ENCODE measurements at regions not wholly inside any gene's neighbourhood (a gene's known extent, or its start where the extent isn't known, plus 50 kb on each side); places are given as distances from the start of the nearest gene placed in this dataset.
A peak's percentile ranks its signal among the peaks of the same experiment; 100 is the strongest.

- H3K36me3 ChIP-seq (ENCODE audit: control insufficient read depth in 1 of 2, insufficient read depth in 2 of 2, low read length in 2 of 2), result no peaks in the 10 kb centered on the region
- BruUV-seq (replicated peaks), result no TSS peak
- H3K27me3 ChIP-seq (ENCODE audit: insufficient read depth, low read length), result no peaks in the 10 kb centered on the region
- no peak overlapping the region for H3K9ac ChIP-seq (ENCODE audit: low read length)
- no peaks in the 10 kb centered on the region for H4K20me1 ChIP-seq (ENCODE audit: insufficient read depth)
- H2AFZ ChIP-seq (ENCODE audit: low read depth, low read length, poor library complexity, severe bottlenecking), result no peak overlapping the region
- no peaks in the 10 kb centered on the region for H3K9me2 ChIP-seq (ENCODE audit: insufficient read depth)
- H3K79me2 ChIP-seq (ENCODE audit: insufficient read depth, low read length), result no peaks in the 10 kb centered on the region
- no peaks in the 10 kb centered on the region for H3K4me1 ChIP-seq (ENCODE audit: control insufficient read depth in 1 of 2, insufficient read depth in 2 of 2, low read length in 2 of 2)
- TF ChIP-seq SRF (IDR thresholded peaks at IDR 0.05; ENCODE audit: low read depth) (no peak), SIN3A (IDR thresholded peaks at IDR 0.05; ENCODE audit: low read depth) (no peak), RAD21 (IDR thresholded peaks at IDR 0.05; ENCODE audit: low read depth) (peak; percentile 38), REST (IDR thresholded peaks at IDR 0.05; ENCODE audit: low read depth) (no peak), CTCF (IDR thresholded peaks at IDR 0.05 in 2 of 3, conservative IDR thresholded peaks at IDR 0.05 in 1 of 3; ENCODE audit: borderline replicate concordance in 1 of 3, insufficient read depth in 1 of 3, low read depth in 2 of 3, low read length in 2 of 3) (peak in 2 of 3 experiments; percentile 59 to 60; a peak in 4 of 6 replicates)
- no peak overlapping the region for H3K4me2 ChIP-seq (ENCODE audit: low read length)
- RAD21 ChIA-PET (ENCODE audit: low non-redundant PET in 1 of 2, low total read pairs in 2 of 2, uncharacterized antibody in 2 of 2, unreplicated experiment in 2 of 2), result no interaction called here
- POLR2A ChIA-PET, result no interaction called here
- peaks cover 0 to 11% of the 10 kb centered on the region in 2 experiments; a peak in 2 of 4 replicates for H3K9me3 ChIP-seq (ENCODE audit: control insufficient read depth in 1 of 2, insufficient read depth in 1 of 2, low read depth in 1 of 2, low read length in 2 of 2)
- H3K4me3 ChIP-seq (replicated peaks in 1 of 2; ENCODE audit: low read depth in 1 of 2, low read length in 2 of 2), result no peak overlapping the region
- peak; percentile 7 for DNase-seq (ENCODE audit: low read depth, low spot score)
- intact Hi-C loops (cut with micrococcal nuclease), result no loop called here
- CTCF ChIA-PET, result no interaction called here
- H3K27ac ChIP-seq (ENCODE audit: low read depth, low read length), result no peak overlapping the region
- ATAC-seq, result 0 out of 2 replicates have a peak, but pooled peaks have one; percentile 44
These were observed 1164.4 kb downstream of the BRD1 start for GRCh38 chr22:48663297-48663696.
